Thyroid gland (tissue), 4 donors: ENCODE measurements at regions not wholly inside any gene's neighbourhood (a gene's known extent, or its start where the extent isn't known, plus 50 kb on each side); places are given as distances from the start of the nearest gene placed in this dataset.

Experiments used
- CTCF ChIP-seq, 6 experiments: fragments of 200-600 bp in 3 of 6; fragments of 450-650 bp in 3 of 6; sonication (generic) in 3 of 6; IDR thresholded peaks; one replicate each; pipeline ENCODE4 v1.5.1; 2016 to 2019; ENCODE audit warnings: antibody characterized with exemption in 6 of 6, mild to moderate bottlenecking in 2 of 6, inconsistent platforms in 1 of 6, moderate library complexity in 1 of 6
- POLR2A ChIP-seq, 2 donors: fragments of 450-650 bp; IDR thresholded peaks; one replicate each; pipeline ENCODE4 v1.6.1; 2017; ENCODE audit warnings: antibody characterized with exemption in 2 of 2, mild to moderate bottlenecking in 2 of 2, moderate library complexity in 1 of 2

- TF ChIP-seq CTCF (IDR thresholded peaks at IDR 0.05) (peak in 3 of 6 experiments; percentile 10 to 31 (median 26)), POLR2A (IDR thresholded peaks at IDR 0.05) (no peak)
Observed at GRCh38 chr4:33160126-33160525, 2440.0 kb downstream of the PCDH7 start.
